GM06990 (cell line): ENCODE measurements at regions not wholly inside any gene's neighbourhood (a gene's known extent, or its start where the extent isn't known, plus 50 kb on each side); places are given as distances from the start of the nearest gene placed in this dataset.
"Not testable (repeated sequence)": the region's sequence is repeated elsewhere in the genome, so short reads cannot be mapped to it uniquely, and the experiment has no call there.

Experiments
- DNase-seq: peaks from one replicate; pipeline ENCODE4 v3.0.0-alpha.2; 2011; ENCODE audit not compliant: insufficient read length; ENCODE audit errors: extremely low read depth
- H3K27me3 ChIP-seq: replicated peaks from 2 replicates; pipeline ENCODE4 v1.6.0; 2011; ENCODE audit warnings: low read length; ENCODE audit not compliant: control insufficient read depth, insufficient read depth
- H3K36me3 ChIP-seq: 2 replicates; pipeline ENCODE4 v1.5.1; 2011; ENCODE audit warnings: low read length; ENCODE audit not compliant: control insufficient read depth, insufficient read depth
- H3K4me3 ChIP-seq: replicated peaks from 2 replicates; pipeline ENCODE4 v1.5.1; 2011; ENCODE audit warnings: low read depth, mild to moderate bottlenecking, control low read depth, low read length
- CTCF ChIP-seq: IDR thresholded peaks from 2 replicates; pipeline ENCODE4 v1.5.1; 2011; ENCODE audit warnings: low read length, control low read depth, mild to moderate bottlenecking, inconsistent platforms; ENCODE audit not compliant: insufficient read depth, poor library complexity, severe bottlenecking

GRCh38 chr10:10731366-10731765 lies 286.3 kb upstream of the CELF2 start:
- DNase-seq: no peak
- TF ChIP-seq CTCF: no peak
- no peak overlapping the region for H3K4me3 ChIP-seq
- H3K36me3 ChIP-seq: no peaks in the 10 kb centered on the region
- no peaks in the 10 kb centered on the region for H3K27me3 ChIP-seq

- Histone ChIP-seq H3K4me3 (no peak overlapping the region), H3K36me3 (no peaks in the 10 kb centered on the region), H3K27me3 (no peaks in the 10 kb centered on the region)
- no peak for TF ChIP-seq CTCF
- no peak for DNase-seq
Observed at GRCh38 chr10:10734356-10735064, 283.2 kb upstream of the CELF2 start.

GRCh38 chr10:10745291-10745690 lies 272.4 kb upstream of the CELF2 start:
- no peak for DNase-seq
- H3K4me3 ChIP-seq: no peak overlapping the region
- no peaks in the 10 kb centered on the region for H3K27me3 ChIP-seq
- H3K36me3 ChIP-seq: no peaks in the 10 kb centered on the region
- TF ChIP-seq CTCF: no peak

- Histone ChIP-seq H3K36me3 (no peaks in the 10 kb centered on the region), H3K4me3 (no peak overlapping the region), H3K27me3 (no peaks in the 10 kb centered on the region)
- no peak for TF ChIP-seq CTCF
- no peak for DNase-seq
Observed at GRCh38 chr10:10755490-10755889, 262.2 kb upstream of the CELF2 start.

GRCh38 chr10:10758306-10758705 lies 259.4 kb upstream of the CELF2 start:
- no peak for DNase-seq
- H3K36me3 ChIP-seq: no peaks in the 10 kb centered on the region
- H3K4me3 ChIP-seq: no peak overlapping the region
- H3K27me3 ChIP-seq: no peaks in the 10 kb centered on the region
- no peak for TF ChIP-seq CTCF

- not testable (repeated sequence) for H3K36me3 ChIP-seq, H3K27me3 ChIP-seq, H3K4me3 ChIP-seq, DNase-seq
Observed at GRCh38 chr10:10759806-10760205, 257.9 kb upstream of the CELF2 start.
